Neuron (in vitro differentiated cells): ENCODE measurements at regions not wholly inside any gene's neighbourhood (a gene's known extent, or its start where the extent isn't known, plus 50 kb on each side); places are given as distances from the start of the nearest gene placed in this dataset.
"Not testable (repeated sequence)": the region's sequence is repeated elsewhere in the genome, so short reads cannot be mapped to it uniquely, and the experiment has no call there.

ENCODE experiments used
- H2AFZ ChIP-seq: one replicate; pipeline ENCODE4 v1.6.1; 2013; ENCODE audit warnings: low read depth, mild to moderate bottlenecking, inconsistent platforms, low read length, moderate library complexity
- H3K27me3 ChIP-seq: one replicate; pipeline ENCODE4 v1.6.1; 2013; ENCODE audit warnings: low read length; ENCODE audit not compliant: insufficient read depth
- H3K36me3 ChIP-seq: one replicate; pipeline ENCODE4 v1.6.1; 2013; ENCODE audit warnings: low read length; ENCODE audit not compliant: insufficient read depth
- H3K4me1 ChIP-seq: one replicate; pipeline ENCODE4 v1.6.1; 2013; ENCODE audit warnings: low read length; ENCODE audit not compliant: insufficient read depth
- H3K4me3 ChIP-seq: 2 replicates; pipeline ENCODE4 v1.5.1; 2013; ENCODE audit warnings: mild to moderate bottlenecking, low read length, moderate library complexity
- H3K9me3 ChIP-seq: one replicate; pipeline ENCODE4 v1.6.1; 2013; ENCODE audit warnings: low read length

GRCh38 chr4:27930976-27931375, 1070.3 kb downstream of the STIM2 start:
- Histone ChIP-seq H3K9me3 (no peaks in the 10 kb centered on the region), H3K4me1 (no peaks in the 10 kb centered on the region), H3K4me3 (no peak overlapping the region), H3K27me3 (no peaks in the 10 kb centered on the region), H3K36me3 (no peaks in the 10 kb centered on the region), H2AFZ (no peak overlapping the region)

- H2AFZ ChIP-seq, result no peak overlapping the region
- no peaks in the 10 kb centered on the region for H3K27me3 ChIP-seq
- H3K9me3 ChIP-seq, result no peaks in the 10 kb centered on the region
- no peak overlapping the region for H3K4me3 ChIP-seq
- H3K4me1 ChIP-seq, result no peaks in the 10 kb centered on the region
- no peaks in the 10 kb centered on the region for H3K36me3 ChIP-seq
Observed at GRCh38 chr4:27931584-27931983, 1070.9 kb downstream of the STIM2 start.

- Histone ChIP-seq H3K27me3 (no peaks in the 10 kb centered on the region), H3K36me3 (no peaks in the 10 kb centered on the region), H3K4me3 (no peak overlapping the region), H3K4me1 (peaks cover 8% of the 10 kb centered on the region), H2AFZ (no peak overlapping the region), H3K9me3 (no peaks in the 10 kb centered on the region)
Observed at GRCh38 chr4:27934871-27935270, 1074.2 kb downstream of the STIM2 start.

GRCh38 chr4:27946799-27947198, 1086.2 kb downstream of the STIM2 start:
- Histone ChIP-seq H3K36me3 (no peaks in the 10 kb centered on the region), H3K27me3 (no peaks in the 10 kb centered on the region), H3K4me3 (no peak overlapping the region), H2AFZ (no peak overlapping the region), H3K9me3 (no peaks in the 10 kb centered on the region), H3K4me1 (no peaks in the 10 kb centered on the region)

GRCh38 chr4:27947302-27947701, 1086.7 kb downstream of the STIM2 start:
- H3K4me1 ChIP-seq, result no peaks in the 10 kb centered on the region
- no peak overlapping the region for H3K4me3 ChIP-seq
- no peaks in the 10 kb centered on the region for H3K27me3 ChIP-seq
- no peak overlapping the region for H2AFZ ChIP-seq
- H3K36me3 ChIP-seq, result no peaks in the 10 kb centered on the region
- H3K9me3 ChIP-seq, result no peaks in the 10 kb centered on the region

GRCh38 chr4:27964095-27964494, 1103.5 kb downstream of the STIM2 start:
- Histone ChIP-seq H3K4me1 (no peaks in the 10 kb centered on the region), H3K9me3 (no peaks in the 10 kb centered on the region), H2AFZ (no peak overlapping the region), H3K36me3 (no peaks in the 10 kb centered on the region), H3K27me3 (no peaks in the 10 kb centered on the region), H3K4me3 (no peak overlapping the region)

- Histone ChIP-seq H3K27me3 (no peaks in the 10 kb centered on the region), H2AFZ (no peak overlapping the region), H3K9me3 (no peaks in the 10 kb centered on the region), H3K4me3 (no peak overlapping the region), H3K4me1 (no peaks in the 10 kb centered on the region), H3K36me3 (no peaks in the 10 kb centered on the region)
Observed at GRCh38 chr4:27966664-27967063, 1106.0 kb downstream of the STIM2 start.

GRCh38 chr4:27973056-27973455, 1112.4 kb downstream of the STIM2 start:
- Histone ChIP-seq H3K9me3 (no peaks in the 10 kb centered on the region), H3K4me3 (no peak overlapping the region), H2AFZ (no peak overlapping the region), H3K36me3 (no peaks in the 10 kb centered on the region), H3K27me3 (no peaks in the 10 kb centered on the region), H3K4me1 (no peaks in the 10 kb centered on the region)

GRCh38 chr4:27973700-27974099, 1113.1 kb downstream of the STIM2 start:
- H3K9me3 ChIP-seq, result no peaks in the 10 kb centered on the region
- H3K4me1 ChIP-seq, result no peaks in the 10 kb centered on the region
- no peak overlapping the region for H3K4me3 ChIP-seq
- no peak overlapping the region for H2AFZ ChIP-seq
- no peaks in the 10 kb centered on the region for H3K27me3 ChIP-seq
- no peaks in the 10 kb centered on the region for H3K36me3 ChIP-seq

GRCh38 chr4:27974339-27974738, 1113.7 kb downstream of the STIM2 start:
- H3K4me3 ChIP-seq, result no peak overlapping the region
- no peaks in the 10 kb centered on the region for H3K4me1 ChIP-seq
- no peak overlapping the region for H2AFZ ChIP-seq
- no peaks in the 10 kb centered on the region for H3K9me3 ChIP-seq
- H3K36me3 ChIP-seq, result no peaks in the 10 kb centered on the region
- no peaks in the 10 kb centered on the region for H3K27me3 ChIP-seq

- H3K36me3 ChIP-seq, H3K27me3 ChIP-seq, H2AFZ ChIP-seq, H3K9me3 ChIP-seq, H3K4me3 ChIP-seq, H3K4me1 ChIP-seq: not testable (repeated sequence)
Observed at GRCh38 chr4:27974881-27975280, 1114.2 kb downstream of the STIM2 start.

- H3K27me3 ChIP-seq, H3K36me3 ChIP-seq, H3K4me1 ChIP-seq, H3K4me3 ChIP-seq, H2AFZ ChIP-seq, H3K9me3 ChIP-seq: not testable (repeated sequence)
Observed at GRCh38 chr4:27978427-27979109, 1117.9 kb downstream of the STIM2 start.

- Histone ChIP-seq H3K9me3 (no peaks in the 10 kb centered on the region), H3K36me3 (no peaks in the 10 kb centered on the region), H3K4me1 (no peaks in the 10 kb centered on the region), H2AFZ (no peak overlapping the region), H3K4me3 (no peak overlapping the region), H3K27me3 (no peaks in the 10 kb centered on the region)
Observed at GRCh38 chr4:27985522-27985921, 1124.9 kb downstream of the STIM2 start.

GRCh38 chr4:27986476-27986875, 1125.8 kb downstream of the STIM2 start:
- Histone ChIP-seq H2AFZ (no peak overlapping the region), H3K4me3 (no peak overlapping the region), H3K4me1 (no peaks in the 10 kb centered on the region), H3K9me3 (no peaks in the 10 kb centered on the region), H3K27me3 (no peaks in the 10 kb centered on the region), H3K36me3 (no peaks in the 10 kb centered on the region)
